ENCODE measurements at regions not wholly inside any gene's neighbourhood (a gene's known extent, or its start where the extent isn't known, plus 50 kb on each side); places are given as distances from the start of the nearest gene placed in this dataset.

- Histone ChIP-seq H3K4me1 (no peaks in the 10 kb centered on the region), H3K27ac (no peak overlapping the region), H3K27me3 (no peaks in the 10 kb centered on the region), H3K4me3 (no peak overlapping the region), H3K9me3 (no peaks in the 10 kb centered on the region), H3K36me3 (no peaks in the 10 kb centered on the region)
- WGBS, 2 donors (ENCODE audit: low coverage in 1 of 2): 44% methylated on average over 2 of the region's 2 CpGs; no CpG with 5 or more reads in 1 of the 2 donors
- intact Hi-C loops (cut with DNase I; ENCODE audit: low total_unique reads): no loop called here
- no peak for DNase-seq
- no peak for TF ChIP-seq POLR2AphosphoS5 (IDR thresholded peaks at IDR 0.05)
- no peak for TF ChIP-seq POLR2A (IDR thresholded peaks at IDR 0.05)
- no peak for TF ChIP-seq EP300 (IDR thresholded peaks at IDR 0.05; ENCODE audit: low read depth)
- peak in 2 of 5 experiments; percentile 10 to 16 for TF ChIP-seq CTCF (IDR thresholded peaks at IDR 0.05)
- in situ Hi-C loops (cut with MboI; ENCODE audit: low pct_ligation_motif_present in 1 of 4, low pct_unique_long_range_greater_than_20kb in 1 of 4, low sequenced_read_pairs in 3 of 4): no loop called here
These were observed 155.2 kb downstream of the ZNF330 start for GRCh38 chr4:141375855-141376254.

- no peak for TF ChIP-seq POLR2A (IDR thresholded peaks at IDR 0.05)
- no peak for TF ChIP-seq POLR2AphosphoS5 (IDR thresholded peaks at IDR 0.05)
- no peak for TF ChIP-seq CTCF (IDR thresholded peaks at IDR 0.05)
- TF ChIP-seq EP300 (IDR thresholded peaks at IDR 0.05; ENCODE audit: low read depth): no peak
- no peaks in the 10 kb centered on the region for H3K27me3 ChIP-seq
- no peaks in the 10 kb centered on the region for H3K4me1 ChIP-seq
- 85% methylated on average over 2 of the region's 2 CpGs; no CpG with 5 or more reads in 1 of the 2 donors for WGBS, 2 donors (ENCODE audit: low coverage in 1 of 2)
- no peak overlapping the region for H3K4me3 ChIP-seq
- H3K27ac ChIP-seq: no peak overlapping the region
- no peaks in the 10 kb centered on the region for H3K36me3 ChIP-seq
- in situ Hi-C loops (cut with MboI; ENCODE audit: low pct_ligation_motif_present in 1 of 4, low pct_unique_long_range_greater_than_20kb in 1 of 4, low sequenced_read_pairs in 3 of 4) (no loop called here), intact Hi-C loops (cut with DNase I; ENCODE audit: low total_unique reads) (no loop called here)
- no peak for DNase-seq
- H3K9me3 ChIP-seq: no peaks in the 10 kb centered on the region
These were observed 156.1 kb downstream of the ZNF330 start for GRCh38 chr4:141376769-141377168.

- H3K4me1 ChIP-seq: no peaks in the 10 kb centered on the region
- no peaks in the 10 kb centered on the region for H3K27me3 ChIP-seq
- no peaks in the 10 kb centered on the region for H3K36me3 ChIP-seq
- 50 to 62% methylated on average over 2 of the region's 2 CpGs for WGBS, 2 donors (ENCODE audit: low coverage in 1 of 2)
- DNase-seq: no peak
- H3K27ac ChIP-seq: no peak overlapping the region
- H3K9me3 ChIP-seq: no peaks in the 10 kb centered on the region
- intact Hi-C loops (cut with DNase I; ENCODE audit: low total_unique reads): no loop called here
- no peak overlapping the region for H3K4me3 ChIP-seq
- in situ Hi-C loops (cut with MboI; ENCODE audit: low pct_ligation_motif_present in 1 of 4, low pct_unique_long_range_greater_than_20kb in 1 of 4, low sequenced_read_pairs in 3 of 4): no loop called here
- TF ChIP-seq CTCF (IDR thresholded peaks at IDR 0.05): no peak
- TF ChIP-seq POLR2A (IDR thresholded peaks at IDR 0.05): no peak
- no peak for TF ChIP-seq POLR2AphosphoS5 (IDR thresholded peaks at IDR 0.05)
- no peak for TF ChIP-seq EP300 (IDR thresholded peaks at IDR 0.05; ENCODE audit: low read depth)
These were observed 166.6 kb downstream of the ZNF330 start for GRCh38 chr4:141387299-141387698.

GRCh38 chr4:141388481-141388880 lies 167.8 kb downstream of the ZNF330 start:
- Histone ChIP-seq H3K4me3 (no peak overlapping the region), H3K27ac (peak overlapping the region in 2 of 4 donors; percentile 3 to 31), H3K27me3 (no peaks in the 10 kb centered on the region), H3K9me3 (no peaks in the 10 kb centered on the region), H3K4me1 (no peaks in the 10 kb centered on the region), H3K36me3 (no peaks in the 10 kb centered on the region)
- in situ Hi-C loops (cut with MboI; ENCODE audit: low pct_ligation_motif_present in 1 of 4, low pct_unique_long_range_greater_than_20kb in 1 of 4, low sequenced_read_pairs in 3 of 4): no loop called here
- intact Hi-C loops (cut with DNase I; ENCODE audit: low total_unique reads): no loop called here
- no peak for DNase-seq
- peak; percentile 12 for TF ChIP-seq EP300 (IDR thresholded peaks at IDR 0.05; ENCODE audit: low read depth)
- TF ChIP-seq POLR2AphosphoS5 (IDR thresholded peaks at IDR 0.05): peak in 1 of 3 donors; percentile 33
- no peak for TF ChIP-seq POLR2A (IDR thresholded peaks at IDR 0.05)
- 62 to 83% methylated on average over 3 of the region's 3 CpGs for WGBS, 2 donors (ENCODE audit: low coverage in 1 of 2)

- no peaks in the 10 kb centered on the region for H3K36me3 ChIP-seq
- no peaks in the 10 kb centered on the region for H3K9me3 ChIP-seq
- intact Hi-C loops (cut with DNase I; ENCODE audit: low total_unique reads) (no loop called here), in situ Hi-C loops (cut with MboI; ENCODE audit: low pct_ligation_motif_present in 1 of 4, low pct_unique_long_range_greater_than_20kb in 1 of 4, low sequenced_read_pairs in 3 of 4) (no loop called here)
- no peak for DNase-seq
- no peak for TF ChIP-seq CTCF (IDR thresholded peaks at IDR 0.05)
- no peak for TF ChIP-seq POLR2AphosphoS5 (IDR thresholded peaks at IDR 0.05)
- no peak for TF ChIP-seq EP300 (IDR thresholded peaks at IDR 0.05; ENCODE audit: low read depth)
- no peak for TF ChIP-seq POLR2A (IDR thresholded peaks at IDR 0.05)
- H3K4me1 ChIP-seq: no peaks in the 10 kb centered on the region
- H3K4me3 ChIP-seq: no peak overlapping the region
- no peak overlapping the region for H3K27ac ChIP-seq
- no peaks in the 10 kb centered on the region for H3K27me3 ChIP-seq
- WGBS, 2 donors (ENCODE audit: low coverage in 1 of 2): 71 to 74% methylated on average over 1 of the region's 1 CpG
These were observed 169.0 kb downstream of the ZNF330 start for GRCh38 chr4:141389649-141390048.
